HG03460 (cell line): ENCODE measurements at regions not wholly inside any gene's neighbourhood (a gene's known extent, or its start where the extent isn't known, plus 50 kb on each side); places are given as distances from the start of the nearest gene placed in this dataset.
"Not testable (repeated sequence)": the region's sequence is repeated elsewhere in the genome, so short reads cannot be mapped to it uniquely, and the experiment has no call there.

ENCODE experiments used
- ATAC-seq: cut with Tn5 transposase; IDR thresholded peaks from one replicate; pipeline ENCODE4 v1.9.1; 2021; ENCODE audit not compliant: unreplicated experiment

- ATAC-seq, result no peak
Observed at GRCh38 chrX:13518126-13518525, 51.3 kb upstream of the EGFL6 start.

GRCh38 chrX:13515211-13515930 lies 54.0 kb upstream of the EGFL6 start:
- no peak for ATAC-seq

- ATAC-seq, result no peak
Observed at GRCh38 chrX:13511944-13512330, 57.5 kb upstream of the EGFL6 start.

DNA sequence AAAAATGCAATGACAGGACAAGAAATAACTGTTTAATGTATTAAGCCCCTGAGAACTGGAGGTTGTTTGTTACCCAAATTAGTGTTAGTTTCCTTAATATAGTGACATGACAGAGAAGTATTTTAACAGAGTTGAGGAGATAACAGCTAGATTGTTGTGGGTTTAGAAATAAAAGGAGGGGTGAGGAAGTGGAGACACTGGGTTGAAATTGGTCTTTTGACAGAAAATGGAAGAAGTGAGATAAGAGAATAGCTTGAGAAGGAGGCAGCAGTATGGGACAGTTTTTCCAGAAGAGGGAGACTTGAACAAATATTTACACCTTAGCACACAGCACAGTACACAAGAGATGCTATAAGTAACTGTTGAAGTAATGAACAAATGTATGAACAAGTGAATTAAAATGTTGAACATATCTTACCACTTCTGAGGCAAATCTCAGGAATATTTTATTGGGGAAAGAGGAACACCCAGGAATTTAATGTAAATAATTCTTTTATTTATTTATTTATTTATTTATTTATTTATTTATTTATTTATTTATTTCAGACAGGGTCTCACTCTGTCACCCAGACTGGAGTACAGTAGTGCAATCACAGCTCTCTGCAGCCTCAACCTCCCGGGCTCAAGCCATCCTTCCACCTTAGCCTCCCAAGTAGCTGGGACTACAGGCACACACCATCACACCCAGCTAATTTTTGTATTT lies 58.0 kb upstream of the EGFL6 start:
- no peak for ATAC-seq

DNA sequence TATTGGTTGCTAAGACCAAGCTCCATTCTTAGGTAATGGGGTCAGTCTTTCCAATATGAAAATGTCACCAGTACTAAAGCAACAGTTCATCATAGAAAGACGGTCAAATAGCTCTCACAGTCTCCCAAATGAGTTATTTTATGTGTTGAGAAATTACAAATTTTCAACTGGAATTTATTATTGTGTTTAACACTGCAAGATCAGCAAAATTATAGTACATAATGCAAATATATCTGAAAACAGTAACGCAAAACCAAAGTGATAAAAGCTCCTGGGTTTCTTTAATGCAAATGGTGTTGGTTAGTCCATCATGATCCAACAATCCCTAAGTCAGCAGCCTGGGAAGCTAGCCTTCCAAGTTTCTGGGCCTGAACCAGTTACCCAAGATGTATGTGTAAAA lies 61.5 kb upstream of the EGFL6 start:
- ATAC-seq, result no peak

DNA sequence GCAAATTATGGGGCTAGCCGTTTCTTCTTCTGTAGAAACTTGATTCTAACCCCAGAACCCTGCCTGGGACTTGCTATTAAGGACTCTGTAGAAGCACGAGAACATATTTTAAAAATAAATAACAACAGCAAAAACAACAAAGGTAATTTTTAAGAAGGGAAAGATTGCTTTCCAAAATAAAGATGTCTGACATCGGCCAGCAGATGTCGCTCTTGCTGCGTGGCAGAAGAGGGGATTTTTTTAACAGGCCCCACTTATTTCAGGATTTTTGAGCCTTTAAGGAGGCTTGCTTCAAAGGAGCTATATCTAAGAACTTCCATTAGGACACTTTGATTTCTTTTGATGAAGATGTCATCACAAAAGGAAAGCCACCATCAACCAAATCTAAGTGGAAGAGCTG lies 62.8 kb upstream of the EGFL6 start:
- no peak for ATAC-seq

- ATAC-seq, result no peak
Observed at GRCh38 chrX:13502590-13502989, 66.8 kb upstream of the EGFL6 start.

GRCh38 chrX:13499736-13500135 lies 69.7 kb upstream of the EGFL6 start:
- ATAC-seq, result no peak

GRCh38 chrX:13498238-13498637 lies 71.2 kb upstream of the EGFL6 start:
- no peak for ATAC-seq

DNA sequence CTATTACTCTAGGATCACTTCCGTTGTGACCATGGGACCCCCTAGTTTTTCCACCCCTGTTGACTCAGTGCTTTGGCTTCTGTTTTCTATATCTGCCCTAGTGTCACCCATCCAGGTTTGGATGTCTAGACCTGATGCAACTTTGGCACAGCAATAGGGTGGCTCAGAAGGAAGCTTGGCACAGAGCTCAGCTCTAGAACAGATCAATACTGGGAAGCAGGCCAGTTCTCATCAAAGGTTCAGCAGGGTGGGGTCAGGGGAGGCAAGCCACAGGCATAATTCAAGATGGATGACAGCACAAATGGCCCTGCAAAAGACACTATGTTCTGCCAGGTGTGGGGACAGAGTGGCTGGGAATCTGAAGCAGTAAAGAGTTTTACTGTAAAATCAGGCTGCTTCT lies 74.2 kb upstream of the EGFL6 start:
- no peak for ATAC-seq

DNA sequence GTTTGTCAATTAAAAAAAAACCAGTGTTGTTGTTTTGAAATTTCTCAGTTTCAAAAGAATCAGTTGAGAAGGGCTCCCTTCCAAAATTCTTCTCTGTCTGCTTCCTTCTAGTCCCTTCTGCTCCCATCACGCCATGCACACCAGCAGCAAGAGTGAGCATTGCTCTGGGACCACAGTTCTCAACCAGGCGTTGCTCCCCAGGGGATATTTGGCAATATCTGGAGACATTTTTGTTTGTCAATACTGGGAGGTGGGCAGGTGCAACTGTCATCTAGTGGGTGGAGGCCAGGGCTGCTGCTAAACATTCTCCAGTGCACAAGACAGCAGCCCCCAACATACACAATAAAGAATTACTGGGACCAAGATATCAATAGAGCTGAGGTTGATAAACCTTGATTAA lies 74.8 kb upstream of the EGFL6 start:
- ATAC-seq, result no peak

- ATAC-seq, result no peak
Observed at GRCh38 chrX:13493659-13494058, 75.7 kb upstream of the EGFL6 start.

DNA sequence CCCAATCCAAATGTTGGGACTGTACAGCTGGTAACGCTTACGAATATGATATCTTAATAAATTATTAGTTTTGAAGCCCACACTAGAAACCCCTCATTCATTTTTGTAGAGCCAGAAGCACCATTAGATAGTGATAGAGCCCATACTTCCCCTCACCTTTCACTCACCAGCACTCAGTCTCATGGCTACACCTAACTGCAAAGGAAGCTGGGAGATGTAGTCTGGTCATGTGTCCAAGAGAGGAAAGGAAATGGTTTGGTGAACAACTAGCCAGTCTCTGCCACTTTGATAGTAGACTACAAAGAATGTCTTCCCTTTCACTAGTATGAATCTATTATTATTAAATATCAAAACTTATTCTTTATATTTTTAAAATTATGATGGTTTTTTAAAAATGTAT lies 77.1 kb upstream of the EGFL6 start:
- ATAC-seq, result no peak

DNA sequence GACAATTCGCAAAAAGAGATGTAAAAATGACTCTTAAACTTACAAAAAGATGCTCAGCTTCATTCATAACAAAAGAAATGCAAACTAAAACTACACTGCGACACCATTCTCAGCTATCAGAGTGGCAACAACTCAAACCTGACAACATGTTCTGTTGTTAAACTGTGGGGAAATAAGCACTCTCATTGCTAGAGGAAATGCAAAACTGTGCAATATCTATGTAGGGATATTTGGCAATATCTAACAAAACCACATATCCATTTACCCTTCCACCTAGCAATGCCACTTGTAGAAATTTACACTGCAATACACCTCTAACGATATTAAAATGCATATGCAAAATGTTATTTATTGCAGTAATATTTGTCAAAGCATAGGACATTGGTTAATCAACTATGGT lies 78.3 kb upstream of the EGFL6 start:
- no peak for ATAC-seq

DNA sequence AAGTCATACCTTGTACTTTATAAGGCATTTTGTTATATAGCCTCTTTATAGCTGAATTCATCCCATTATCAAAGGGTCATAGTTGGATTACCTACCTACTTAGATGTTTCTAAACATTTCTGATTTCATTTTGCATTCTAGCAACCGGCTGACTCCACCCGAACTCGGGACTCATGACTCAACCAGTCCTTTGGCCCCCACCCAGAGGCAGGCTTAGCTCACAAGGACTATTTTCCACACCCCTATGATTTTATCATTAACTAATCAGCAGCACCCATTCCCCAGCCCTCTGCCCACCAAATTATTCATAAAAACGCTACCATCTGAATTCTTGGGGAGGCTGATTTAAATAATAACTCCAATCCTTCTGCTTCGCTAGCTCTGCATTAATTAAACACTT lies 79.9 kb upstream of the EGFL6 start:
- ATAC-seq, result no peak

DNA sequence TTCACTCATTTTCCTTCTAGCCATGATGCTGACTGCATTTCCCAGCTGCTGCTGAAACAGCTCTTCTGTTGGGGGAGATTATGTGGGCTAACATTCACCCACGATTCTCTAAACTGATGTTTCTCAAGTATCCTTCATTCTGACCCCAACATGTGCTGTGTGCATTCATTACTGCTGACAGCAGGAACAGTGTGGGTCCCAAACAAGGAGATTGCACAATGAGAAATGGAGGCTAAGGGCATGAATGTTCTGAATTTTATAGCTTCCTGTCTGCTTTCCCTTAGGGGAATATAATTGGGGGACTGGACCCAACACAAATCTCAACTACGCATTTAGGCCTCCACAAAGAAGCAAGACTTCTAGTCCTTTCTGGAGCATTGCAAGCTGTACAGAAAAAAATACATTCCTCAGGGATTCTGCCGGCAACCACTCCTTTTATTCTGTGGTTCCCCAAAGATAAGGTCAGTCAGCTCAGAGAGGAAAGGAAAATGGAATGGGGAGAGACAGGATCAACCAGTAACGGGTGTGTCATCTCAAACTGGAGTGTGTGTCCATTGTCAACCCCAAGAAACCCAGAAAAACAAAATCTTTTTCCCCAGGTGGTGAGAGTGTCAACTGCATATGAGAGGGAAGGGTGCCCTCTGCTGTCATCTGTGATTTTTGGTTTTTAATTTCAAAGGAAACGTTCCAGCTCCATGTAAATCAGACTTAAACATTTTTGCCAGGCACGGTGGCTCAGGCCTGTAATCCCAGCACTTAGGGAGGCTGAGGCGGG lies 81.5 kb upstream of the EGFL6 start:
- peak; percentile 60 for ATAC-seq

GRCh38 chrX:13485167-13485566 lies 84.2 kb upstream of the EGFL6 start:
- no peak for ATAC-seq

- ATAC-seq, result no peak
Observed at GRCh38 chrX:13483773-13484172, 85.6 kb upstream of the EGFL6 start.

DNA sequence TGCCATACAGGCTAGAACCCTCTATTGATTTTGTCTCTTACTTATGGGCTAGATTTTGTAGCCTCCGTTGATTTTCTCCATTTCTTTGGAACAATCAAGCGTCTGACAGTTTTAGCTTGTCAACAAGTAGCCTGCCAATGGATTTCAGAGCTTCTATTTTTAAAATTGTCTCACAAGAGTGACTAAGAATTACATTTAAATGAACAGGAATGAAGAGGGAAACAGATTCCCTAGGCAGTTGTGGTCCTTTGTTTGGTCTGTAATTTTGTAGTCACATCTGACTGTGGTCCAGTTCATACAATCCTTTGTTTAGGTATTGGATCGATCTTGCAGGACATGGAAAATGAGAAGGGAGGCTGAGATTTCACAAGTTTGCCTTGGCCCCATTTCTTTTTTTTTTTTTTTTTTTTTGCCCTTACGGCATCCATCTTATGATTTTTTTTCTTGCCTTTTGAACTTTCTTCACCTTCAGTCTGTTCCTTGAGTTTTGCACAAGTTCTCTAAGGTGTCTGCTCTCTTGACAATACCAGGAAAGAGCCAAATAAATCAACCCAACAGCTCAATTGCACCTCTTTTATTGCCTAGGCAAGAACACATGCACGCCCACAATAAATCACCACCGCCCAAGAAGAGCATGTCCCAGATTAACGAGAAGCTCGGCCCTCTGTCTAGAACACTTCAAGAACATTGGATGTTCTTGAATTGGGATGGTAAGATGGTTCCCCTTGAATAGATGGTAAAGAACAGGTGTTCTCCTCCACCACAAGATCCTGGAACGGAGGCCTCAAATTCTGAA lies 86.5 kb upstream of the EGFL6 start:
- no peak for ATAC-seq

DNA sequence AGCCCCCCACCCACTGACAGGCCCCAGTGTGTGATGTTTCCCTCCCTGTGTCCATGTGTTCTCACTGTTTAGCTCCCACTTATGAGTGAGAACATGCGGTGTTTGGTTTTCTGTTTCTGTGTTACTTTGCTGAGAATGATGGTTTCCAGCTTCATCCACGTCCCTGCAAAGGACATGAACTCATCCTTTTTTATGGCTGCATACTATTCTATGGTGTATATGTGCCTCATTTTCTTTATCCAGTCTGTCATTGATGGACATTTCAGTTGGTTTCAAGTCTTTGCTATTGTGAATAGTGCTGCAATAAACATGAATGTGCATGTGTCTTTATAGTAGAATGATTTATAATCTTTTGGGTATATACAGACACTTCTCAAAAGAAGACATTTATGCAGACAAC lies 88.6 kb upstream of the EGFL6 start:
- not testable (repeated sequence) for ATAC-seq

GRCh38 chrX:13479452-13479813 lies 90.0 kb upstream of the EGFL6 start:
- no peak for ATAC-seq
